Middle frontal gyrus (tissue), 1 donor: ENCODE measurements at regions not wholly inside any gene's neighbourhood (a gene's known extent, or its start where the extent isn't known, plus 50 kb on each side); places are given as distances from the start of the nearest gene placed in this dataset.

ENCODE experiments used
- DNase-seq: peaks from one replicate; pipeline ENCODE4 v3.0.0-alpha.2; 2015; ENCODE audit warnings: low spot score; ENCODE audit errors: extremely low spot score

DNA sequence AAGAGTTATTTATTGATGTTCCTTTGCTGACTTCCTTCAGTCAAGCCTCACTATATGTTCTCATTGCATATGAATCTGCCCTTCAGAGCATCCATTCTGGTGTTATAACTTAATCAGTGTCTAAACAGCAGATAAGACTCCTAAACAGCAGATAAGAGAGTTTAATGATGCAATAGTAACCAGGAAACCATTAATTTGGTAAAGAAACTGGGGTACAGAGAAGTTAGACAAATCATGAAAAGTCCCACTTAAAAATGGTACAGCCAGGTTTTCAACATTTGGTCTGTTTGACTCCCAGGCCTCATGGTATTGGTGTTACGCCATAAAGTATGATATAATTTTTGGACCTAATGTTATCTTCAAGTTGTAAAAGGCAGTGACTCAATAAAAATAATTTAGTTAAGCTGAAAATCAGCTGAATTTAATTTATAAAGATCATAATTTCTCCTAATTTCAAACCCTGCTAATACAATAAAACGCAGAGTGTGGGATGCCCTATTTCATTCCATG lies 127.4 kb upstream of the DST start:
- no peak for DNase-seq

- DNase-seq = no peak
These were observed 125.3 kb upstream of the DST start for GRCh38 chr6:56767892-56768531.

- no peak for DNase-seq
These were observed 124.7 kb upstream of the DST start for GRCh38 chr6:56767435-56767834.

DNA sequence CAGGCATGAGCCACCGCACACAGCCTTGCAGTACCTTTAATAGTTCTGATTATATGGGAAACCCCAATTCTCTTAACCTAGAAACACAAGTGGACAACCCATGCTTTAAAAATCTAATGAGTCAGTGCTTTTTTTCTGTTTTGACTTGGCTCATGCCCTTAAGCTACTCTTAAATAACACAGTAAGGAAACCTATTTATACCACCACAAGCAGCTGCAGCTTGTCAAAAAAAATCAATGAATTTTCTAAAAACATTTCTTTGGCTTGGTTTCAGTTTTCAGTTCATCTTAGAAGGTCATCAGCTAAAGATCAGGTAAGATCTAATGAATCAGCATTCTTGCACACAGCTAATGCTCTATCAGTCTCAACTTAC lies 124.1 kb upstream of the DST start:
- DNase-seq = no peak

DNA sequence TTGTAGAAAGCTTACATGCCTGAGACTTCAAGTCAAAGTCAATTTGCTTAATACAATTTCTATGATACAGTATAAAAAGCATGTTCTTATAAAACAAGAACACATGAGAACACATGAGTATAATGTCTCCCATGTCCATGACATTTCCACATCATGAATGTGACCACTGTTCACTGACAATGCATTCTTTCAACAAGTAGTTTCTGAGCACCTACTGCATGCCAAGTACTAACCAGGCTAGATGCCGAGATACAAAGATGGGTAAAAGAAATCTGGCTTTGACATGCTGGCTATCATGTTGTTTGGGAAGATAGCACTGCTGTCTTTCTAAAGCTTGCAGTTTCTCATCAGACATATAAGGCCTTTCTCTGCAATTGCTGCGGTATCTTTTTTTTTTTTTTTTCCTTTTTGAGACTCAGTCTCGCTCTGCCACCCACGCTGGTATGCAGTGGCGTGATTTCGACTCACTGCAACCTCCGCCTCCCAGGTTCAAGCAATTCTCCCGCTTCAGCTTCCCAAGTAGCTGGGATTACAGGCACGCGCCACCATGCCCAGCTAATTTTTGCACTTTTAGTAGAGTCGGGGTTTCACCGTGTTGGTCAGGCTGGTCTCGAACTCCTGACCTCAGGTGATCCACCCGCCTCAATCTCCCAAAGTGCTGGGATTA lies 123.6 kb upstream of the DST start:
- DNase-seq = no peak

- DNase-seq = no peak
These were observed 122.8 kb upstream of the DST start for GRCh38 chr6:56765494-56765893.

DNA sequence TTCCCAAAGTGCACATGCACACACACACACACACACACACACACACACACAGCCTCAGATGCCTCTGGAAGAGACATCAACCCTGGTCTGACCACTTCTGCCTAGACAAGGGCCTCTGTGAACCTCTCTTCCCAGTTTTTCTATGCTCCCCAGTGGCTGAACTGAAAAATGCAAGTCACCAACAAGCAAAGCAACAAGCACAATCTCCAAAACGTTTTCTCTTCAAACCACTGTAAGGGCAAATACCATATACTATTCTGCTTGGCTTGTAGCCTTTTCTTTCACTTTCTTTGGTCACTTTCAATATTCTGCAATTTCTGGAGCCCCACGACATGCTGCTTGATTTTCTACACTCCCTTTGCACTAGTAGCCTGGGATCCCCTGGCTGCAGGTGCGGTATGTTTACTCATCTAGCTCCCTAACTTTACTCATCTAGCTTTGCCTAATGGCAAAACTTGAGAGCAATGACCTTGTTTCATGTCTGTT lies 121.4 kb upstream of the DST start:
- no peak for DNase-seq

DNA sequence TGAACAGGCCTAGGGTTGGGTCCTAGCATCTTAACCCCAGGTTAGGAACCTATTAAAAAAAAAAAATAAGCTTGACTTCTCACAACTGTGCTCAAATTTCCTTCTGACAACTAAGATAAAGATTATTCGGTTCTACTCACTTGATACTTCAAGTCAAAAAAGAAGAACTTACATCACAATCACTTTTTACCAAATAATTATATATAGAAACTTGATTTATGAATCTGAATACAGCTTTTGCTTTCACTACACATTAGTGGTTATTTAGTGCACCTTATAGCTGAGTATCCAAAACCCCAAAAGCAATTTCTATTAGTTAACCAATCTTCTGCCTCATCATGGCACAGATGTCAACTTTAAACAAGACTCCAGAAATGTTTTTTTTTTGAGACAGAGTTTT lies 119.0 kb upstream of the DST start:
- DNase-seq = no peak

GRCh38 chr6:56760842-56761241 lies 118.2 kb upstream of the DST start:
- no peak for DNase-seq

- no peak for DNase-seq
These were observed 116.8 kb upstream of the DST start for GRCh38 chr6:56759521-56759920.

DNA sequence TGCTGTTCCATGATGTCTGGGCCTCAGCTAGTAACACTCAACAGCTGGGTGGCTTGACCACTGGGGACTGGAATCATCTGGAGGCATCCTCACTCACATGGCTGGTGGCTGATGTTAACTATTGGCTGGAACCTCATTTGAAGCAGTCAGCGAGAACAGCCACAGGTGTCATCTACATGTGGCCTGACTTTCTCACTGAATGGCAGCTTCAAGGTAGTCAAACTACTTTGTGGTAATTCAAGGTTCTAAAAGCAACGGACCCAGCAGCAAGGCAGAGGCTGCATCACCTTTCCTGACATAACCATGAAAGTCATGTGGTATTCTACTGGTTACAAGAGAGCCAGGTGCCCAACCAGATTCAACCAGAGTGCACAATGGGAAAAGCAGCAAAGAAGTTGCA lies 115.9 kb upstream of the DST start:
- no peak for DNase-seq

GRCh38 chr6:56758120-56758519 lies 115.4 kb upstream of the DST start:
- DNase-seq = no peak

DNA sequence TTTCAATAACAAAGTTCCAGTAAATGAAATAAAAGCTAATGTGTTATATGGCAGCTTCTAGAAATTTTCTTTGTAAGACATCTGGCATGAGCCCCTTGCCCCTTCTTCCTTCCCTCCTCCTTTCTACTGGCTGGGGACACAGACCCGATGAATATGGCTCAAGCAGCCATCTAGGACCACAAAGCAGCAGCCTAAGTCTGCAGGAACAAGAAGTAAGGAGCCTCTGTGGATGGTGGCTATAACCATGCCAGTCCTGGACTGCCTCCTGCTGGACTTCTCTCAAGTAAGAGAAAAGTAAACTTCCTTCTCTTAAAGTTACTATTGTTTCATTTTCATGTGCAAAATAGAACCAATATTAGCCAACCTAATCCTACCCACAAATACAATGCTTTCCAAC lies 114.9 kb upstream of the DST start:
- DNase-seq = no peak

DNA sequence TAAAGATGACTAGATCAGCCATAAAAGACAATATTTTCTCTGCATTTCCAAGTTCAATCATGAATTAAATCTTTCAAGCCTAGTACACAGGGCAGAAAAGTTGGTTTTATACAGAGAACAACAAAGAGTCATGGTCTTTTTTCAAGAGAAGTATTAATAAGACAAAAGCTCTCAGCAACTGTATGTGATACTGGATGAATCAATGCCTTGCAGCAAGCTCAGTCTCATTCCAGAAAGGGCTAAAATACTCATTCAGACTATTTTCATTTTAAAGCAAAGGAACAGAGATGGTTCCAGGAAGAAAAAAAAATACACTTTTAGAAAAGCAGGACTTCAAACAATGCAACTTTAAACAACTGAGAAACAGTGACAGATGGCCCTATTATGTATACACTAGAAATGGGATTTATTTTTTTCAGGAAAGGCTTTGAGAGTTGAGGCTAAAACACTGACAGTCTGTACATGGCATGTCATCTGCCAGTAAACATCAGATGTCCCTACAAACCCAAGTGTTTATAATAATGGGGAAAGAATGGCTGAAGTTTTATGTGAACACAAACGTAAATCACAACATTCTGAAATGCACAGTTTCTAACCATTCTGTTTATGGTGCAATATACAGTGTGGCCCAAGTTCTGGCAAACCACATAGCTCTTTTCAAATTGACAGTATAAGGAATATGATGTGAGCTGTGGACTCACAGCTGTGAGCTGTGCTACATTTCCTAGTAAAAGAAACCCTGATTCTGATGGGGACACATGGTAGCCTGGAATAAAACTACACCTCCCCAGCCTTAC lies 114.3 kb upstream of the DST start:
- DNase-seq = no peak

- no peak for DNase-seq
These were observed 113.6 kb upstream of the DST start for GRCh38 chr6:56756219-56756789.

GRCh38 chr6:56755040-56755439 lies 112.4 kb upstream of the DST start:
- DNase-seq = no peak

DNA sequence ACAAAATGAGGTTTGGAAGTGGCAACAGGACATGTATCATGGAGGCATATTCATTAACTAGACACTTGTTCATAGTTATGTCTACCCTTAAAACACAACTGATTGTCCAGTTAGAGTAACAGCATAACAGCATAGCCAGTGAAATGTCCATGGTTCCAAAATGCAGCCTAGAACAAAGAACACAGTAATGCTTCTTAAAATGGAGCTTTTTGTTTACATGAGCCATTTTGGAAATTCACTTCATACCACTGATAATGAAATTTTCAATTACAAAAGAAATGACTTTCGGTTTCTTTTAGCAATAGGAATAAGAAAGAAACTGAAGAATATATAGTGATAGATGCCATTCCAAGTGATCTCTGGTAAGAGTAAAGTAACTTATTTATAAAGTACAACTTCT lies 111.1 kb upstream of the DST start:
- DNase-seq = no peak

DNA sequence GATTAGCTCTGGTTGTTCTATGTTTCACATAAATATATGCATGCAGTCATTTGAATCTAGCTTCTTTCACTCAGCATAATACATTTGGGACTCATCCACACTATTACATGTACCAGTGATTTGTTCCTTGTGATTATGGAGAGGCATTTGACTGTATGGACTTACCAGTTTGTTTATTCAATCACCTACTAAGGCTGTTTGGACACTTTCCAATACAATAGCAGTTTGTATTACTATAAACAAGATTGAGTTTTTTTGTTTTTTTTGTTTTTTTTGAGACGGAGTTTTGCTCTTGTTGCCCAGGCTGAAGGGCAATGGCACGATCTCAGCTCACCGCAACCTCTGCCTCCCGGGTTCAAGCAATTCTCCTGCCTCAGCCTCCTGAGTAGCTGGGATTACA lies 109.8 kb upstream of the DST start:
- DNase-seq = no peak

GRCh38 chr6:56752009-56752408 lies 109.3 kb upstream of the DST start:
- DNase-seq = no peak

GRCh38 chr6:56751604-56752003 lies 108.9 kb upstream of the DST start:
- DNase-seq = no peak

- no peak for DNase-seq
These were observed 108.0 kb upstream of the DST start for GRCh38 chr6:56750686-56751085.

- no peak for DNase-seq
These were observed 107.0 kb upstream of the DST start for GRCh38 chr6:56749632-56750151.
